CD4-positive, alpha-beta T cell treated with Interleukin-4 for 4 hours (primary cell): ENCODE measurements at regions not wholly inside any gene's neighbourhood (a gene's known extent, or its start where the extent isn't known, plus 50 kb on each side); places are given as distances from the start of the nearest gene placed in this dataset.

ENCODE experiments used
- DNase-seq: peaks from one replicate; pipeline ENCODE4 v3.0.0-alpha.2; 2020

DNA sequence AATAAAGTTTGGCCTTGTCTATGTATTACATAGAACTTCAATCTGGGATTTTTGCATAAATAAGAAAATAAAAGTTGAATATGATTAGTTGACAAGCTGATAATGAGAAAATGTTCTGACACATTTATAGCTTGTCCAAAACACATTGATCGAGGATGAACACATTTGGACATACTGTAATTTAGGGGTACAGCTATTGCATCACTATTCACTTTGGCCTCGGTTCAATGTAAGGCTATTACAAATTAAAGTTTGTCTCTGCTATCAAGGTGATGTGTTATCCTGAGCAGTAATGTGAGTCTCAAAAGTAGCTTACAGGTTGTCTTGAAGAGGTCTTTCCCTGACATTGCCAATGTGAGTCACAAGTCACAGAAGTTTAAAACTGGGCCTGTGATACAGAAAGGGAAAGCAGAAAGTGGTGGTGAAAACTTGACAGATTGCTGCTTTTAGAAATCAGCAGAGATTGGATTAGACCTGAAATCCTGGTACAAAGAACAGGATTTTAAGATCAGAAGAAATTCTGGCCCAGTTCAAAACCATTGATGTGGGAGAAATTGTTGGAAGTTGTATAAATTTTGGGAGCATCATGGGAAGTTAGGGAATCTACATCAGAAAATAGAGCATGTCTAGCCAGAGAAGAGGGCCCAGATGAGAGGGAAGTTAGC is 674.1 kb downstream of the NYAP2 start:
- DNase-seq, result no peak

DNA sequence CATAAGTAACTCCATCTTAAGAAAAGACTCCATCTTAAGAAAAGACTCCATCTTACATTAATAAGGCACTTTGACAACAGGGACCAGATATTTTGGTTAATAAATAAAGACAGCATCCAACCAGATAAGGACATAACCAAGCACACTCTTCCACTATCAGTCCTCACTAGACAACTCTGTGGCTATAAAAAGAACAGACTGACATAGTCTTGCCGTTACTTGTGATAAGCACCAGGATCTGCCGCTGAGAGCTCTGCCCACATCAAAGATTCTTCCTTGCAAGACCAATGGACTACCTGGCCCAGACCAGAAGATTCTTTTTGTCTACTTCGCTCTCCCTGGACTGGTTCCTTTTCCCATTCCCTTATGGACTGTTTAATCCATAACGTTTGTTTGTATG is 667.4 kb downstream of the NYAP2 start:
- DNase-seq, result no peak

DNA sequence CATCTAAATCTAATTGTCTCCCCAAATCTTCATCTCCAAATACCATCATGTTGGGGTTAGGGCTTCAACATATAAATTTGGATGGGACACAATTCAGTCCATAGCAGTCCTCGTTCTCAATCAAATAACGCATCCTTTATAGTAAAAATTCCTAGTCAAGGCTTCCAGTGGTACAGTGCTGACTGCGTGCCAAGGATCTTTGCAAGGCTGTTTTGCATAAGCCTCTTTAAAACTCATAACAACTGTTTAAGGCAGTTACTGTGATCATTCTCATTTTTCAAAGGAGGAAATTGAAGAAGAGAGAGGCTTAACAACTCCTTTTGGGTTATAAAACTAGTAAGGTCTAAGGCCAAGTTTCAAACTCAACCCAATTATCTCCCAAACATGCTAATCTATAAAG is 666.9 kb downstream of the NYAP2 start:
- DNase-seq, result no peak

DNA sequence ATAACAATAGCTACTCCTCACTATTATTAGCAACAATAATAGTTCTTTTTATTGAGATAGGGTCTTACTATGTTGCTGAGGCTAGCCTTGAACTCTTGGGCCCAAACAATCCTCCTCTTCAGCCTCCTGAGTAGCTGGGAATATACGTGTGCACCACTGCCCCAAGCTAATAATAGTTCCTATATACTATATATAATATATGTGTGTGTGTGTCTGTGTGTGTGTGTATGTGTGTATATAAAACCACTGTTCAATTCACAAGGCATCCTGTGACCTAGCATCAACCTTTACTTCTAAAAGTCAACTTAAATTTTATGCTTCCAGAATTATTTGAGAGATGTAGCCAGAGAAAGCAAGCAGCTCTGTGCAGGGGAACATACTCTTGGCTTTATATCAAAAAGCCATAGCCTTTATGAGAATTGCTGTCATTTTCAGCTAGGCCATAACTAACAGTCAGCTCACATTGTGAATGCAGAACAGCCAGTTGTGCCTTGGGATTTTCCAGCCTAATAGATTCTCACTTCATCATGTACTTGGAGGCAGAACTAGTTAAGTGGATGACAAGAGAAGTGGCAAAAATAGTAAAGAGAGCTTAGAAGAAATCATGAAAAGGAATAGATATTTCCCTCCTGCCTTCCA is 665.5 kb downstream of the NYAP2 start:
- no peak for DNase-seq

DNA sequence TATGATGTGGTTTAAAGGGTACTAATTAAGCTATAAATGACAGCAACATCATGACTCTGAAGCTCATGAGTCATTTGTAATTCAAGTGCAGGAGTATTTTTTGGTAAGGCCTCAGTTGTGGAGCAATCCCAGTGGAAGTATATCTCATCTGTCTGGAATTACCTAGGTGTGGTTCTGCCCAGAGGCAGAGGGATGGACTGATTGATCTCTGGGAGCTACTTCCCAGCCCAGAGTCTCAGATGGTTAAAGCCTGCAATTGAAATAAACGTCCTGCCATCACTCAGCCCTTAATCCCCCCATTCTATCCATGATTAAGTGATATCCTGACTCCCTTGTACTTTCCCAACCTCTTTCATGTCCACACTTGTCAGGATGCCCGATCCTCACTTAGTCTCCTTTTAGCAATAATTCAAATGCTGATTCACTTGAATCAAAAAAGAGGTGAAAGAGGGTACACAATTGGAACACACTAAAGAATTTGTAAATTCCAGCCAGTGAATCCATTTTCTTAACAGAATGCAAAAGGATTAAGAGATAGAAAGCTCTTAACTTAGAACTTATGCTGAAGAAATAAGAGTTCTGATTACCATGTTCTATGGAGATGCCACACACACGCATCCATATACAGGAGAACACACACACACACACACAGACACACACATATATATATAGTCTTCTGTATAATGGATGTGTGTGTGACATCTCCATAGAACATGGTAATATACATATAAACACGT is 664.4 kb downstream of the NYAP2 start:
- no peak for DNase-seq

DNA sequence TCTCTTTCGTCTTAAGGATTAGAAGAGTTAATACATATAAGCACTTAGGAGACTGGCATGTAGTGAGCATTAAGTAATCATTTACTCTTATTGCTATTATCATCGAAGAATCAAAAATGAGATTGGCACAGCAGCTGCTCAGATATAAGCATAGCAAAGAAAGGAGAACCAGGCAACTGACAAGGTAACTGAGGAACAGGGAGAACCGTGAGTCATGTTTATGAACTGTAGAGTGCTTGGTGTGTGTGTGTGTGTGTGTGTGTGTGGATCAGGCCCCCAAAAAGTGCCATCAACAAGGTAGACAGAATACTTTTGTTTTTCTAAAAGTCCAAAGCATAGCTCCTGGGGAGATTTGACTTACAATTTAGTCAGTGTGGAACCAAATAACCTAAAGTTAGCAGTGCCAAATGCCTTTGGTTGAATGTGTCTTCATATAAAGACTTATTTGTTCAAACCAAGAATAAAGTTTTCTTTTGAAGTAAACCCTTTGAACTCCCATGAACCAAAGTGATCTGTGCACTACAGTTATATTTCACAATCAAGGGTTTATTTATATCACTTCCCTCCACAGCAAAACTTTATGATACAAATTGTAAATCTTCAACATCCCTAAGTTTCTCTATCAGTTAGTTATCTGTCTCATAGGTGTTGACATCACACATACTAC is 660.6 kb downstream of the NYAP2 start:
- DNase-seq, result no peak

DNA sequence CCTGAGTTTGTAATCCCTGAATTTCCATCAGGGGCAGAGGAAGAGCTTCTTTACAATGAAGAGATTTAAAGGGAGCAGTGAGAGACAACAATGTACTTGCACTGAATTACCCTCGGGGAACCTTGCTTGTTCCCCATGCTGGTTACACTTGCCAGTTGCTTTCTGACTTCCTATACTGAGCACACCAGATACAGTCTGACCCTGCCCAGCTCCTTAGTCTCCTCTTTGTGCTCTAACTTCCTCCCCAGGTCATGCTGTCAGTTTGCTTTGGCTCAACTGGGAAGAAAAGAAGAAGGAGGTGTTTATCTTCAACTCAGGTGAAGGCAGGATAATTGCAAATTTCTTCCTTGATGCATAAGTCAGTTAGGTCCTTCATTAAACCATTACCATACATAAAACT is 658.4 kb downstream of the NYAP2 start:
- DNase-seq, result no peak

DNA sequence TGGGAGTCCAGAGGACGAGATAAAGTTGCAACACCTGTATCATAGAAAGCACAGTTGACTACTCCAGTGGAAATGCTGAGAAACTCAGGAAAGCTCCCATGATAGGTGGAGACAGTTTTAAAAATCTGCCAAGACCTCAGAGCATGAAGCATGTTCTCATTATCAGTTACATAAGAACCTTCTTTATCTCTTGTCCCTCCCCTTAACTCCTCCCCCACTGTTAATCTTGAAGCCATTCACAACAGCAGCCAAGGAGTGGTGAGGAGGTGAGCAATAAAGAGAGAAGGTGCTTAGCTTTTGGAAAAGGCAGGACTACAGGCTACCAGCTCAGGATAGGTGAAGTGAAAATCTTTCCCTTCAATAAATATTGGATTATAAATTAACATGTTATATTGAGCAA is 657.9 kb downstream of the NYAP2 start:
- no peak for DNase-seq

DNA sequence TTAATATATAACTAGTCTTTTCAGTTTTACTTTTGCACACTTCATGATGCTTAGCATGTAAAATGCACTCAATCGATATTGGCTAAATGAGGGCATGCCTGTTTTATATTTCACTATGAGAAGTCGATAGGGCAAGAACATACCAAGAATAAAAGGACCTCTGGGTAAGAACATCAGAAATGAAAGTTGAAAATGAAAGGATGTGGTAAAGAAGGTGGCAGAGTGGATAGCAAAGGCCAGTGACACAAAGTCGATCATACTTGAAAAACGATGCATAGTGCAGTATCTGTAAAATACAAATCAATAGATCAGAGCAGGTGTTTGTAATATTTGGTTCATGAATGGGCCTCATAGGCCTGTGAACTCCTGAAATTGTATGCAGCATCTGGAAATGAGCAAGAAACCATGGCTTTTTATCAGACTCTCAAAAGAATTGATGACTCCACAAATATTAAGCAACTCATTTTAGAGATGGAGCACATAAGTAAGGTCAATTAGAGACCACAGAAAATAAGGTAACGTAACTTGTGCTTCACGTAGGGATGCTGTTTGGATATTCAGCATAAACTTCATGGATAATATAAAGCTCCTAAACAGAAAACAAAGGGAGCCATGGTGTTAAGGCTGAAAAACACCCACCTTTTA is 653.4 kb downstream of the NYAP2 start:
- DNase-seq, result no peak

DNA sequence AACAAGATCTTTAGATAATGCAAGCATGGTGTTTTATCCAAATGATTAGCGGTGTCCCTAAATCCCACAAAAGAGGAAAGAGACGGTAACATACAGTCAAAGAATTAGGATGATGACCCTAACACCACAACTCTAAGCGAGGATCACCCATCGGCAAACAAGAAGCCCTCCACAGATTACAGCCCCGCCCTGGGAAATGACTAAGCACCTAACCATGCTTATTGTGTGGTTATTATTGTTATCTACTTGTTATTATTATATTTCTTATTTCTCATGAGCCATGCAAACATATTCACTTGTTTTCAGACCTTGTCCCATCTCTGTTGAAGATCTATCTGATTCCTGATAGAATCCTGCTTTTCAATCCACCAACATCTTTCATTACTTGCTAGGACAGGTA is 651.3 kb downstream of the NYAP2 start:
- DNase-seq, result no peak

DNA sequence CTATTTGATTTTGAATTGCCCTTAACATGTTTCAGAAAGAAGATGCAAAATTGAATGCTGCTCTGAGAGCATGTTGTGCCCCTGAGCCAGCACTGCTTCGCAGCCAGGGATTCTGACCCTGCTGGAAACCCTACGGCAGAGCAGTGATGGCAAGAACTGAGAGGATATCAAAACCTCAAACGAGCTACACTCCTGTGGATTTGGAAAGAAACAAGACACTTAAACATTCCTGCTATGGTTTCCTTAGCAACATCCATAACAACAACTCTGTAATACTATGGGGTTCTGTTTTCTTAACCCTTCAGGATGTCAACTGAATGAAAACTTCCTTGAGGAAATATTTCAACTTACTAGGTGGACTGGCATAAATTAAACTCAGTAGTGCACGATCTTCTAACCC is 649.1 kb downstream of the NYAP2 start:
- no peak for DNase-seq

DNA sequence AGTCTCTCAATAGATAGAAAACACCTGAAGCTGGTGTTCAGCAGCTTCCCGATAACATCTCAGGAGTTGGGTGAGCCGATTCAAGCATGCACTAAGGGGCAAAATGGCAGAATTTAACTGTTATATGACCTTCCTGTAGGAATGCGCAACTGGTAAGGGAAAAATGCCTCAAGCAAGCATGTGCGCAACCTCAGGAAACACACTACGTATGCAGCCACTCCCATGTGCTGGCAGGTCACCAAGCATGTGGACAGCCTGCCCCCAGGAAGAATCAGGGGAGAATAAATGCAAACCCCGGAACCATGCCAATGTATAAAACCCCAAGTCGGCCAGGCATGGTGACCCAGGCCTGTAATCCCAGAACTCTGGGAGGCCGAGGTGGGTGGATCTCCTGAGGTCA is 645.6 kb downstream of the NYAP2 start:
- DNase-seq, result no peak

DNA sequence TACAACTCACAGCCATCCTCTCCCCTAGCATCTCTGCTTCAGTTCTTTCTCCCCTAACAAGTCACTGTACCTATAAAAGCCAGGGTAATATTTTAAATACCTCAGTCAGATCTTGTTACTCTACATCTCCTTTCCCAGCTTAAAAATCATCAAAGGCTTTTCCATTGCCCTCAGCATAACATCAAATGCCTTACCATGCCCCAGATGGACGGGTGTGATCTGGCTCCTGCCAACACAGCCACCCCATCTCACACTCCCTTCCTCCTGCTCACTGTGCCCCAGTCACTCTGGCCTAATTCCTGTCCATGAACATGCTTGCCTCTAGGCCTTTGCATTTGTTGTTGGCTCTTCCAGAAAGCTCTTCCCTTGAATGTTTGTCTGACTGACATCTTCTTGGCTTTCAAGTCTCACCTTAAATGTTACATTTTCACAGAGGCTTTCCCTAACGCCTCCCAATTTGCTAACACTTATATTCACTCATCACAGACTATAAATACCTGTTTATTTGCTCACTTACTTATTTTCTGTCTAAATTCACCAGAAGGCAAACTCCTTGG is 640.9 kb downstream of the NYAP2 start:
- DNase-seq, result no peak

DNA sequence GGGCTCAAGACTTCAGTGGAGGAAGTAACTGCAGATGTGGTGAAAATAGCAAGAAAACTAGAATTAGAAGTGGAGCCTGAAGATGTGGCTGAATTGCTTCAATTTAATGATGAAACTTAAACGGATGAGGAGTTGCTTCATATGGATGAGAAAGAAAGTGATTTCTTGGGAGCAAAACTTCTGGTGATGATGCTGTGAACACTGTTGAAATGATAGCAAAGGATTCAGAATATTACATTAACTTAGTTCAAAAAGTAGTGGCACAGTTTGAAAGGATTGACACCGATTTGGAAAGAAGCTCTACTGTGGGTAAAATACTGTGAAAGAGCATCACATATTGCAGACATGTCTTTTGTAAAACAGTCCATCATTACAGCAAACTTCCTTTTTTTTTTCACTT is 638.0 kb downstream of the NYAP2 start:
- no peak for DNase-seq

DNA sequence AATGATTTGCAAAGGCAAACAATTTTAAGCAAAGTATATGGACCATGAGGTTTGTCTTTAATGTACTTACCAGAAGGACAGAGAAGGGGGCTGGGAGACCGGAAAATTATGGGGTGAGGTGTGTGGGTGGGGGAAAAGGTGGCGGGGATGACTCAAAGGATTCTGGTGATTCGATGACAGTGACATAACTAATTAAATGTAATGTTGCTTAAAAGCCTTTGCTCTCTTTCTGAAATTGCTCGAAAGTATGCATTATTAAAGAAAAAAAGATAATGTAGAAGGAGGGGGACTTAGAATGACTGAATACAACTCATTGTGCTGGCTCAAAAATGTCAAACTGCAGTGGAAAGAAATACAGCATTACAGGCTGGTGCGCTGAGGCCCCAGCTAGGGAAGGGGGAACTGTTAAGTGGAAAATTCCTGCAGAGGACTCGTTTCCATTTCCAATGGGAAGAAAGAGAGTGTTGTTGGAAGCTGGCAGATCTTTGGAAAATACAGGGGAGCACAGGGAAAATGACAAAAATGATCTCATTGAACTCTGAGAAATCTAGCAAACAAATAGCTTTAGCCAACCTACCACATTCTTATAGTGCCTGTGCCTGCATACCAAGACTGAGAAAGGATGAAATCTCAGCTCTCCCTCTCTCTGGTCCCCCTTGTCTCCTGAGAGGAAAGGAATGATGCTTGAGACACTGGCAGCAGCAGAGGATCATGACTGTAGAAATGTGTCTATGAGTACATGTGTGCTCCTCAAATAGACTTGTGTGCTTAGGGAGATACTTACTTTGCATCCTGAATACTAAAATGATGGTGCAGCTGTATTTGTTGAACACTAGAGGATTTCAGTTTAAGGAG is 632.4 kb downstream of the NYAP2 start:
- DNase-seq, result no peak

DNA sequence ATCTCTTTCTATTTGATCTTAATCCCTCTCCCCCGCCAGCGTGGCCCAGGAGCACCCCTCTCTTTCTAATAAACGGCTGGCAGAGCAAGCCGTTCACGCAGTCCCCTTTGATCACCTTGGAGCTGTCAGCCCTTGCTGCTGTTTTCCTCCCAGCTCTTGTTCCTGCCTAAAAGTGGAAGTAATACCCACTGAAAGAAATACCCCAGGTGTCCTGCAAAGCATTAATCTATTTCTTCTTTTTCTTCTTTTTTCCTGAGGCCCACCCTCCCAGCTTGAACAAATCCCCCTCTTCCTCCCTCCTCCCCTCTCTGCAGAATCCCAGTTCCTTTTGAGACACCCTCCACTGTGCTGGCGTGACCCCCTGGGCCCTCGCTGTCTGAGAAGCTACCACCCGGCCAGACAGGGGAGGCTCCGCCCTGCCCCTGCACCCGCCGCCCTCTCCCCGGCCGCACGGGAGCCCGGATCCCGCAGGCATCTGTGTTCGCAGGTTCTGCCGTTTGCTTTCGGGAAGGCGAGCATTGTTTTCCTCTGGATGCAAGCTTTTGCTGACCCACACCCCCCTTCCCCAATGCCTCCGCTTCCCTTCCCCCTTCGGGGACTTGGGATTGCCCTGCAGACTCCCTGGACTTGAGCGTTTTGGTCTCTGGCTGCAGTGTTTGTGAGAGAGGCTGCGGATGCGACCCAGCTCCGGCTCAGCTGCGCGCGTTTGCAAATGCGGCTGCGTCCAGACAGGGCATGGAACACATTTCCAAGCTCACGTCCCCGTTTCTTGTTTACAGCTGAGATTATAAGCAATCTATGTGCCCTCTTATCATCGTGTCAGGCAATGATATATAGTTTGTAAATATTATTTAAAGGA is 631.5 kb downstream of the NYAP2 start:
- DNase-seq, result no peak

DNA sequence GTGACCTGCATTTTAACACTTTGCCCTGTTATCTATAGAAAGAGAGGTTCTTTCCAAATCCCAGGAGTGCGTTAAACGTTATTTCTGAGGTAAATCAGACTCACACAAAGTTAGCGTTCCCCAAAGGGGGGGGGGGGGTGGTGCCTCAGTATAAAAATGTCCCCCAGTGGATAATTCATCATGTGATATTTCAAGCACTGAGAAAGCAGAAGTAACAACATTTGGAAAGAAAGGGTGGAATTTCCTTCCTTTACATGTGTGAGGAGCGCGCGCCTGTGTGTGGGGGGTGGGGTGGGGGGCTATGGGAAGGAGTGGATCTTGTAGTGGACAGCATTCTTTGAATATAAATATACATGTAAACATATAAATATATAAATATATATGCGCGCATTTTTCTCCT is 630.9 kb downstream of the NYAP2 start:
- no peak for DNase-seq

DNA sequence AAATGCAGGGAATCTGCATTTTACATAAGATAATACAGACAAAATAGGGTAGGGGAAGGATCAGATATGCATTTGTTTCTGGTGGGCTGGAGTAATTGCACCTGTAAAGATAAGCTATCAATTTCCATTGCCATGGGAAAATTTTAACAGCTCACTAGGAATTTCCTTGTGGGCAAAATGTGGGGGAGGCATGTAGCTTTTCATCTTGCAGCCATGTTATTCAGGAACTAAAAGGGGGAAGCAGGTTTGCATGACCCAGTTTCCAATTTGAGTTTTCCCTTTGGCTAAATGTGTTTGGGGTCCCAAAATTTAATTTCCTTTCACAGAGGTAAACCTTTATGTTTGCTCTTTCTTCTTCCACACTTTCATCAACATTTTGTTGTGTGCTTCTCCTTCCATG is 624.4 kb downstream of the NYAP2 start:
- no peak for DNase-seq

DNA sequence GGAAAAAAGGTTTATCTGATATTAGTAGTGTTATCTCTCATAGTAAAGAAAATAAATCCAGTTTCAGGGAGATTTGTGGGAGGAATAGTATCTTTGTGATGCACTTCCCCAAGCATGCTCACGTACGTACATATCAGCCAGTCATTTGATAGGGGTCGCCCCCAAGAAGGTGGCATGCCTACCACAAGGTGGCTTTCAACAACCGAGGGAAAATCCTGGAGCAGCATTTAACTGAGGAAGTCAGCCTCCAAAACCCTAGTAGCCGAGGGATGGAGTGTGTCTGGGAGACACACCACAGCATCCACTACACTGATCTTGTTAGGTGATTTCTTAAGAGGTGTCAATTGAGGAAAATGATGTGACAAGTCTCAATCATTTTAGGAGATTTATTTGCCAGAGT is 623.9 kb downstream of the NYAP2 start:
- DNase-seq, result no peak

DNA sequence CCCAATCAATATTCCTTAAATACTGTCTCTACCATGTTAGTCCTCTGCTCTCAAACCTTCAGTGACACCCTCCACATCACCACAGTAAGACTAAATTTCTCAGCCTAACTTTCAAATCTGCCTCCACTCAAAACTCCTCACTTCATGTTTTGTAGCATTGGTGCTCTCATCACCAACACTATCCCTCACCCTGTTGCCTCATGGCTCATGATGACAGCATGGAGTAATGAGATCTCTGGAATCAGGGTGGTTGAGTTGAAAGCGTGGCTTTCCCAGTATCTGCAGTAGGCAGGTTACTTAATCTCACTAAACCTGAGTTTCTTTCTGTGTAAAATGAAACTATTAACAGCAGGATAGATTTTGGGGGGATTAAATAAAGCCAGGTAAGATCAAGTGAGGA is 621.4 kb downstream of the NYAP2 start:
- no peak for DNase-seq

DNA sequence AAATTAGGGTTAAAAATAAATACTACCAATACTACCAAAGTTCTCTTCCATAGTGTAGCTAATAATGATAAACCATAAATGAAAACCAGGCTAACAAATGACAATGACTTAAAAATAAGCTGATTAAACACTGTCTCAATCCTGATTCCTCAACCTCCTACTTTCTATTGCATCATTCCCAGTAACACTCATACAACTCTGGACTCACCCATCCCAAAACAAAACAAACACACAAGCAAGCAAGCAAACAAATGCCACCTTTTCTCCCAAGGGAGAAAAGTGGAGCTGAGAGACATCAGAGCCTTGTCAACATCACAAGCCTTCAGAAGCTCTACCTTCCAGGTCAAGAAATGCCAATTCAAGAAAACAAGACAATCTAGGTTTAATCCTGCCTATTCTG is 620.7 kb downstream of the NYAP2 start:
- DNase-seq, result no peak
